ENCODE measurements at regions not wholly inside any gene's neighbourhood (a gene's known extent, or its start where the extent isn't known, plus 50 kb on each side); places are given as distances from the start of the nearest gene placed in this dataset.

- no peak for TF ChIP-seq ATF4 (CRISPR knock-in tag; IDR thresholded peaks at IDR 0.05)
- TF ChIP-seq HOMEZ (CRISPR knock-in tag; IDR thresholded peaks at IDR 0.05), result no peak
- TF ChIP-seq MIER1 (IDR thresholded peaks at IDR 0.05; ENCODE audit: low read depth), result no peak
- no peak for TF ChIP-seq MEF2A (IDR thresholded peaks at IDR 0.05; ENCODE audit: control insufficient read depth, low read depth, low read length)
Observed at GRCh38 chr9:82418334-82418733, 429.8 kb downstream of the SPATA31D1 start (continued).

GRCh38 chr9:82419696-82420486 is 431.3 kb downstream of the SPATA31D1 start:
- Histone ChIP-seq H3K79me2 (ENCODE audit: control insufficient read depth, insufficient read depth, low read length) (no peaks in the 10 kb centered on the region), H3K27me3 (ENCODE audit: control insufficient read depth in 2 of 2, insufficient read depth in 2 of 2, low read length in 2 of 2) (no peaks in the 10 kb centered on the region), H3K4me3 (no peak overlapping the region), H3K9ac (ENCODE audit: insufficient read depth in 1 of 2, low read depth in 2 of 2, low read length in 2 of 2) (no peak overlapping the region), H3K27ac (ENCODE audit: extremely low read depth, low read depth, low read length) (no peak overlapping the region), H3K4me2 (ENCODE audit: insufficient read depth, low read length) (no peak overlapping the region), H3K36me3 (ENCODE audit: control insufficient read depth, insufficient read depth, low read length) (no peaks in the 10 kb centered on the region), H3K9me1 (ENCODE audit: control insufficient read depth, insufficient read depth, low read length) (no peaks in the 10 kb centered on the region), H3K9me3 (replicated peaks; ENCODE audit: control insufficient read depth, insufficient read depth, low read depth, low read length) (no peaks in the 10 kb centered on the region), H3K4me1 (replicated peaks in 1 of 2; ENCODE audit: control insufficient read depth in 2 of 2, insufficient read depth in 2 of 2, low read length in 2 of 2) (no peaks in the 10 kb centered on the region), H2AFZ (ENCODE audit: low read depth, low read length) (no peak overlapping the region), H4K20me1 (replicated peaks; ENCODE audit: control insufficient read depth, insufficient read depth, low read length) (no peaks in the 10 kb centered on the region)
- no peak for DNase-seq (ENCODE audit: extremely low read depth in 1 of 4, low spot score in 3 of 4)
- ATAC-seq, result no peak
- in situ Hi-C loops (cut with MboI) (no loop called here), intact Hi-C loops (cut with micrococcal nuclease) (no loop called here)
- no peak for FAIRE-seq
- POLR2A ChIA-PET, result no interaction called here
- BruUV-seq (replicated peaks), result no TSS peak
- 3% methylated on average over 3 of the region's 3 CpGs for whole genome bisulfite sequencing (ENCODE audit: insufficient coverage, low coverage, missing lambda C conversion rate)
- CTCF ChIA-PET (ENCODE audit: low intra/inter-chr PET ratio), result no interaction called here
- TF ChIP-seq NR2C2 (CRISPR knock-in tag; IDR thresholded peaks at IDR 0.05) (no peak), NR2C2 (tag; IDR thresholded peaks at IDR 0.05) (no peak), NUFIP1 (IDR thresholded peaks at IDR 0.05; ENCODE audit: partially characterized antibody) (no peak), PHF21A (IDR thresholded peaks at IDR 0.05; ENCODE audit: borderline replicate concordance, low read depth) (no peak), ZNF609 (CRISPR knock-in tag; IDR thresholded peaks at IDR 0.05; ENCODE audit: borderline replicate concordance) (no peak), SAFB2 (IDR thresholded peaks at IDR 0.05; ENCODE audit: borderline replicate concordance, low read depth, low read length, severe bottlenecking) (no peak), VEZF1 (CRISPR knock-in tag; IDR thresholded peaks at IDR 0.05) (no peak), ZNF239 (CRISPR knock-in tag; IDR thresholded peaks at IDR 0.05) (no peak)

All from K562 (cell line).